ENCODE measurements at regions not wholly inside any gene's neighbourhood (a gene's known extent, or its start where the extent isn't known, plus 50 kb on each side); places are given as distances from the start of the nearest gene placed in this dataset.

- Histone ChIP-seq H3K27me3 (ENCODE audit: control insufficient read depth, insufficient read depth, low read length) (no peaks in the 10 kb centered on the region), H3K4me3 (ENCODE audit: low read depth, low read length) (no peak overlapping the region), H3K36me3 (ENCODE audit: control insufficient read depth, insufficient read depth, low read length) (no peaks in the 10 kb centered on the region)
- no peak for DNase-seq (ENCODE audit: low read depth)
- no peak for TF ChIP-seq CTCF (IDR thresholded peaks at IDR 0.05; ENCODE audit: insufficient read depth, low read length, poor library complexity, severe bottlenecking)
Measured at GRCh38 chr15:35627696-35628095, 81.7 kb upstream of the DPH6 start.

GRCh38 chr15:35629766-35630165, 83.8 kb upstream of the DPH6 start:
- Histone ChIP-seq H3K4me3 (ENCODE audit: low read depth, low read length) (no peak overlapping the region), H3K27me3 (ENCODE audit: control insufficient read depth, insufficient read depth, low read length) (no peaks in the 10 kb centered on the region), H3K36me3 (ENCODE audit: control insufficient read depth, insufficient read depth, low read length) (no peaks in the 10 kb centered on the region)
- no peak for DNase-seq (ENCODE audit: low read depth)
- TF ChIP-seq CTCF (IDR thresholded peaks at IDR 0.05; ENCODE audit: insufficient read depth, low read length, poor library complexity, severe bottlenecking): no peak

GRCh38 chr15:35630532-35630931, 84.6 kb upstream of the DPH6 start:
- no peak for TF ChIP-seq CTCF (IDR thresholded peaks at IDR 0.05; ENCODE audit: insufficient read depth, low read length, poor library complexity, severe bottlenecking)
- no peak for DNase-seq (ENCODE audit: low read depth)
- no peaks in the 10 kb centered on the region for H3K36me3 ChIP-seq (ENCODE audit: control insufficient read depth, insufficient read depth, low read length)
- no peaks in the 10 kb centered on the region for H3K27me3 ChIP-seq (ENCODE audit: control insufficient read depth, insufficient read depth, low read length)
- H3K4me3 ChIP-seq (ENCODE audit: low read depth, low read length): no peak overlapping the region

- no peaks in the 10 kb centered on the region for H3K27me3 ChIP-seq (ENCODE audit: control insufficient read depth, insufficient read depth, low read length)
- no peaks in the 10 kb centered on the region for H3K36me3 ChIP-seq (ENCODE audit: control insufficient read depth, insufficient read depth, low read length)
- no peak for DNase-seq (ENCODE audit: low read depth)
- TF ChIP-seq CTCF (IDR thresholded peaks at IDR 0.05; ENCODE audit: insufficient read depth, low read length, poor library complexity, severe bottlenecking): no peak
- no peak overlapping the region for H3K4me3 ChIP-seq (ENCODE audit: low read depth, low read length)
Measured at GRCh38 chr15:35630985-35631384, 85.0 kb upstream of the DPH6 start.

GRCh38 chr15:35633677-35634076, 87.7 kb upstream of the DPH6 start:
- Histone ChIP-seq H3K27me3 (ENCODE audit: control insufficient read depth, insufficient read depth, low read length) (no peaks in the 10 kb centered on the region), H3K4me3 (ENCODE audit: low read depth, low read length) (no peak overlapping the region), H3K36me3 (ENCODE audit: control insufficient read depth, insufficient read depth, low read length) (no peaks in the 10 kb centered on the region)
- no peak for TF ChIP-seq CTCF (IDR thresholded peaks at IDR 0.05; ENCODE audit: insufficient read depth, low read length, poor library complexity, severe bottlenecking)
- DNase-seq (ENCODE audit: low read depth): no peak

- Histone ChIP-seq H3K36me3 (ENCODE audit: control insufficient read depth, insufficient read depth, low read length) (no peaks in the 10 kb centered on the region), H3K4me3 (ENCODE audit: low read depth, low read length) (no peak overlapping the region), H3K27me3 (ENCODE audit: control insufficient read depth, insufficient read depth, low read length) (no peaks in the 10 kb centered on the region)
- no peak for DNase-seq (ENCODE audit: low read depth)
- TF ChIP-seq CTCF (IDR thresholded peaks at IDR 0.05; ENCODE audit: insufficient read depth, low read length, poor library complexity, severe bottlenecking): no peak
Measured at GRCh38 chr15:35646790-35647189, 100.8 kb upstream of the DPH6 start.
